ENCODE measurements at regions not wholly inside any gene's neighbourhood (a gene's known extent, or its start where the extent isn't known, plus 50 kb on each side); places are given as distances from the start of the nearest gene placed in this dataset.

- Histone ChIP-seq H3K4me3 (no peak overlapping the region), H3K27me3 (replicated peaks in 1 of 7) (no peaks in the 10 kb centered on the region), H3K27ac (no peak overlapping the region), H3K36me3 (no peaks in the 10 kb centered on the region), H3K4me1 (no peaks in the 10 kb centered on the region), H3K9me3 (peaks cover 0 to 13% (median 1%) of the 10 kb centered on the region in 8 donors)
- 86 to 89% (median 89%) methylated on average over 4 of the region's 4 CpGs for WGBS, 5 donors
- no peak for DNase-seq
- TF ChIP-seq POLR2AphosphoS5 (IDR thresholded peaks at IDR 0.05) (no peak), CTCF (IDR thresholded peaks at IDR 0.05 in 8 of 11, conservative IDR thresholded peaks at IDR 0.05 in 3 of 11) (no peak)
- intact Hi-C loops (cut with DNase I; ENCODE audit: low total_unique reads), result no loop called here
These were observed 521.0 kb upstream of the IGFBP7 start for GRCh38 chr4:57631147-57631546.

- H3K4me1 ChIP-seq, result no peaks in the 10 kb centered on the region
- no peak for DNase-seq
- no peak for TF ChIP-seq POLR2AphosphoS5 (IDR thresholded peaks at IDR 0.05)
- TF ChIP-seq POLR2A (IDR thresholded peaks at IDR 0.05), result no peak
- TF ChIP-seq CTCF (IDR thresholded peaks at IDR 0.05 in 8 of 11, conservative IDR thresholded peaks at IDR 0.05 in 3 of 11), result no peak
- WGBS, 5 donors, result 89 to 94% (median 92%) methylated on average over 5 of the region's 5 CpGs
- H3K27me3 ChIP-seq (replicated peaks in 1 of 7), result no peaks in the 10 kb centered on the region
- H3K27ac ChIP-seq, result no peak overlapping the region
- peaks cover 0 to 36% (median 8%) of the 10 kb centered on the region in 8 donors for H3K9me3 ChIP-seq
- H3K36me3 ChIP-seq, result no peaks in the 10 kb centered on the region
- intact Hi-C loops (cut with DNase I; ENCODE audit: low total_unique reads), result no loop called here
- H3K4me3 ChIP-seq, result no peak overlapping the region
These were observed 517.8 kb upstream of the IGFBP7 start for GRCh38 chr4:57628004-57628403.

- Histone ChIP-seq H3K27ac (no peak overlapping the region), H3K36me3 (no peaks in the 10 kb centered on the region), H3K4me1 (no peaks in the 10 kb centered on the region), H3K4me3 (no peak overlapping the region), H3K27me3 (replicated peaks in 1 of 7) (no peaks in the 10 kb centered on the region), H3K9me3 (peaks cover 0 to under 1% (median 0%) of the 10 kb centered on the region in 8 donors)
- WGBS, 5 donors, result 41 to 57% (median 50%) methylated on average over 4 to 5 of the region's 5 CpGs
- intact Hi-C loops (cut with DNase I; ENCODE audit: low total_unique reads), result no loop called here
- TF ChIP-seq POLR2A (IDR thresholded peaks at IDR 0.05), result no peak
- TF ChIP-seq POLR2AphosphoS5 (IDR thresholded peaks at IDR 0.05), result no peak
- TF ChIP-seq CTCF (IDR thresholded peaks at IDR 0.05 in 8 of 11, conservative IDR thresholded peaks at IDR 0.05 in 3 of 11), result no peak
- DNase-seq, result no peak
These were observed 504.2 kb upstream of the IGFBP7 start for GRCh38 chr4:57614257-57614932.

- Histone ChIP-seq H3K9me3 (no peaks in the 10 kb centered on the region), H3K4me1 (no peaks in the 10 kb centered on the region), H3K36me3 (no peaks in the 10 kb centered on the region), H3K27ac (no peak overlapping the region), H3K27me3 (replicated peaks in 1 of 7) (no peaks in the 10 kb centered on the region), H3K4me3 (no peak overlapping the region)
- 25 to 54% (median 40%) methylated on average over 2 of the region's 2 CpGs for WGBS, 5 donors
- intact Hi-C loops (cut with DNase I; ENCODE audit: low total_unique reads), result no loop called here
- no peak for DNase-seq
- no peak for TF ChIP-seq CTCF (IDR thresholded peaks at IDR 0.05 in 8 of 11, conservative IDR thresholded peaks at IDR 0.05 in 3 of 11)
- TF ChIP-seq POLR2A (IDR thresholded peaks at IDR 0.05), result no peak
- no peak for TF ChIP-seq POLR2AphosphoS5 (IDR thresholded peaks at IDR 0.05)
These were observed 502.1 kb upstream of the IGFBP7 start for GRCh38 chr4:57612279-57612678.

Measured in spleen (tissue), 11 donors.